Hepatocyte (in vitro differentiated cells): ENCODE measurements at regions not wholly inside any gene's neighbourhood (a gene's known extent, or its start where the extent isn't known, plus 50 kb on each side); places are given as distances from the start of the nearest gene placed in this dataset.

Source experiments
- DNase-seq: peaks from one replicate; pipeline ENCODE4 v3.0.0-alpha.2; 2016; ENCODE audit warnings: low spot score
- H2AFZ ChIP-seq: fragments of 200-600 bp; sonication (generic); 2 replicates; pipeline ENCODE4 v1.6.0; 2016; ENCODE audit warnings: antibody characterized with exemption, mild to moderate bottlenecking
- H3K27ac ChIP-seq: fragments of 200-600 bp; sonication (generic); 2 replicates; pipeline ENCODE4 v1.5.1; 2016; ENCODE audit warnings: mild to moderate bottlenecking
- H3K27me3 ChIP-seq: fragments of 200-600 bp; sonication (generic); 2 replicates; pipeline ENCODE4 v1.6.1; 2016
- H3K36me3 ChIP-seq: fragments of 200-600 bp; sonication (generic); replicated peaks from 2 replicates; pipeline ENCODE4 v1.5.1; 2016; ENCODE audit warnings: low read depth; ENCODE audit not compliant: insufficient read depth
- H3K4me1 ChIP-seq: fragments of 200-600 bp; sonication (generic); 2 replicates; pipeline ENCODE4 v1.5.1; 2016; ENCODE audit warnings: mild to moderate bottlenecking, moderate library complexity; ENCODE audit not compliant: insufficient read depth
- H3K4me2 ChIP-seq: fragments of 200-600 bp; sonication (generic); 2 replicates; pipeline ENCODE4 v1.6.0; 2016
- H3K4me3 ChIP-seq: fragments of 200-600 bp; sonication (generic); 2 replicates; pipeline ENCODE4 v1.5.1; 2016; ENCODE audit warnings: mild to moderate bottlenecking
- H3K79me2 ChIP-seq: fragments of 200-600 bp; sonication (generic); 2 replicates; pipeline ENCODE4 v1.6.0; 2017; ENCODE audit warnings: mild to moderate bottlenecking
- H3K9me2 ChIP-seq: fragments of 200-600 bp; sonication (generic); replicated peaks from 2 replicates; pipeline ENCODE4 v1.6.0; 2017; ENCODE audit warnings: mild to moderate bottlenecking; ENCODE audit not compliant: insufficient read depth
- H3K9me3 ChIP-seq: fragments of 200-600 bp; sonication (generic); 2 replicates; pipeline ENCODE4 v1.5.1; 2016; ENCODE audit warnings: low read depth, mild to moderate bottlenecking
- H4K20me1 ChIP-seq: fragments of 200-600 bp; sonication (generic); 2 replicates; pipeline ENCODE4 v1.6.0; 2016; ENCODE audit warnings: mild to moderate bottlenecking; ENCODE audit not compliant: insufficient read depth, poor library complexity, severe bottlenecking
- EZH2 ChIP-seq: fragments of 200-600 bp; sonication (generic); IDR thresholded peaks from 2 replicates; pipeline ENCODE4 v1.6.1; 2016; ENCODE audit warnings: antibody characterized with exemption, mild to moderate bottlenecking, borderline replicate concordance
- EZH2phosphoT487 ChIP-seq: fragments of 200-600 bp; sonication (generic); IDR thresholded peaks from one replicate; pipeline ENCODE4 v1.6.1; 2018; ENCODE audit warnings: antibody characterized with exemption, mild to moderate bottlenecking, low read depth, moderate library complexity; ENCODE audit not compliant: unreplicated experiment, severe bottlenecking
- WGBS: methylation state at CpG from one replicate; pipeline ENCODE4 v1.1.6; 2016; ENCODE audit warnings: low lambda C conversion rate; ENCODE audit errors: missing lambda C conversion rate; 5-methylcytosine and 5-hydroxymethylcytosine counted together
- TF ChIP-seq, protein P1 (sequence below): fragments of 200-600 bp; sonication (generic); IDR thresholded peaks from 2 replicates; pipeline ENCODE4 v1.5.1; 2016; ENCODE audit warnings: antibody characterized with exemption, mild to moderate bottlenecking; ENCODE audit not compliant: poor library complexity

DNA sequence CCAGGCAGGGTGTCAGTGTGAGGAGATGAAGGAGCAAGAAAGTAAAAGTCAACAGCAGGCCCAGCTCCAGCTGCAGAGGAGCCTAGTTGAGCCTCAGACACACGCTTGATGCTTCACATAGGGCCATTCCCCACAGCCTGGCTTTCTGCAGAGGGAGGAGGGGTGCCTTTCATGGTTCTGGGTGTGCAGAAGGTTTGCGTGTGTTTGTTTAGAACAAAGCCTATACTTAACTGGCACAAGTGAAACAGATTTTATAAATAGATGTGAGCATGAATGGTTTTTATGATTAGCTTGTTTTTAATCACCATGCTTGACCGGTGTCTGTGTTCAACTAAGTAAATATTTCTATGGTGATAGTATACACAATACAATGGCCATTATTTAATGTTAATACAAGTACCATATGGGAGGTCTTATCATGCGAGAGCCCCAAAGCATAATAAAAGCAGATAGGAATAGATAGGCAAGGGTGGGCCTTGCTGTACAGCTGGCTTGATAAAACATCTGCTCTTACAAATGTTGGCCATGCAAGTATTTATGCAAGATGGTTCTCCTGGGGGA lies 290.2 kb downstream of the ETS1 start:
- H3K27me3 ChIP-seq: no peaks in the 10 kb centered on the region
- H3K4me1 ChIP-seq: peaks cover 36% of the 10 kb centered on the region
- no peak for DNase-seq
- H3K4me2 ChIP-seq: no peak overlapping the region
- no peaks in the 10 kb centered on the region for H3K9me3 ChIP-seq
- 44% methylated on average over 4 of the region's 4 CpGs for WGBS
- H3K9me2 ChIP-seq: no peaks in the 10 kb centered on the region
- H3K79me2 ChIP-seq: no peaks in the 10 kb centered on the region
- H2AFZ ChIP-seq: no peak overlapping the region
- peak overlapping the region; percentile 52 for H3K27ac ChIP-seq
- H3K36me3 ChIP-seq: no peaks in the 10 kb centered on the region
- H4K20me1 ChIP-seq: no peaks in the 10 kb centered on the region
- no peak for TF ChIP-seq EZH2phosphoT487
- no peak for TF ChIP-seq EZH2
- TF ChIP-seq, protein P1, sequence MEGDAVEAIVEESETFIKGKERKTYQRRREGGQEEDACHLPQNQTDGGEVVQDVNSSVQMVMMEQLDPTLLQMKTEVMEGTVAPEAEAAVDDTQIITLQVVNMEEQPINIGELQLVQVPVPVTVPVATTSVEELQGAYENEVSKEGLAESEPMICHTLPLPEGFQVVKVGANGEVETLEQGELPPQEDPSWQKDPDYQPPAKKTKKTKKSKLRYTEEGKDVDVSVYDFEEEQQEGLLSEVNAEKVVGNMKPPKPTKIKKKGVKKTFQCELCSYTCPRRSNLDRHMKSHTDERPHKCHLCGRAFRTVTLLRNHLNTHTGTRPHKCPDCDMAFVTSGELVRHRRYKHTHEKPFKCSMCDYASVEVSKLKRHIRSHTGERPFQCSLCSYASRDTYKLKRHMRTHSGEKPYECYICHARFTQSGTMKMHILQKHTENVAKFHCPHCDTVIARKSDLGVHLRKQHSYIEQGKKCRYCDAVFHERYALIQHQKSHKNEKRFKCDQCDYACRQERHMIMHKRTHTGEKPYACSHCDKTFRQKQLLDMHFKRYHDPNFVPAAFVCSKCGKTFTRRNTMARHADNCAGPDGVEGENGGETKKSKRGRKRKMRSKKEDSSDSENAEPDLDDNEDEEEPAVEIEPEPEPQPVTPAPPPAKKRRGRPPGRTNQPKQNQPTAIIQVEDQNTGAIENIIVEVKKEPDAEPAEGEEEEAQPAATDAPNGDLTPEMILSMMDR: no peak
- no peak overlapping the region for H3K4me3 ChIP-seq

DNA sequence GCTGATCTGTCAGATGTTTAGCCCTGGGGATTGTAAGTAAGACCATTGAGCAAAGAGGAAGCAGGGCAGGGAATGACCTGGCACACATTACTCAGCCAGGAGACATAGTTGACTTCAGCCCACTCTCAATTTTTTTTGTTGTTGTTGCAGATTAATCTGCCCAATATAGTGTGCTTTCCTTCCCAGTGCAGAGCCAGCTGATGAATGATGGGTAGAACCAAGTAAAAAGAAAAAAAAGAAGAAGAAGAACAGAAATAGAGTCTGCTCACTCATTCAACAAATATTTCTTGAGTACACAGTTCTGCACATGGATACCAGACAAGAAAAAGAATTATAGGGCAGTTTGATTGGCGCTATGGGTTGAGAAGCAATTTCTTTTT lies 292.7 kb downstream of the ETS1 start:
- Histone ChIP-seq H3K27me3 (no peaks in the 10 kb centered on the region), H3K27ac (no peak overlapping the region), H3K9me2 (no peaks in the 10 kb centered on the region), H3K4me3 (no peak overlapping the region), H3K9me3 (no peaks in the 10 kb centered on the region), H3K4me1 (peaks cover 43% of the 10 kb centered on the region), H3K36me3 (no peaks in the 10 kb centered on the region), H4K20me1 (no peaks in the 10 kb centered on the region), H3K4me2 (no peak overlapping the region), H2AFZ (no peak overlapping the region), H3K79me2 (no peaks in the 10 kb centered on the region)
- TF ChIP-seq, protein P1: no peak
- TF ChIP-seq EZH2phosphoT487: no peak
- TF ChIP-seq EZH2: no peak
- DNase-seq: no peak
- WGBS: 96% methylated on average over 1 of the region's 1 CpG

DNA sequence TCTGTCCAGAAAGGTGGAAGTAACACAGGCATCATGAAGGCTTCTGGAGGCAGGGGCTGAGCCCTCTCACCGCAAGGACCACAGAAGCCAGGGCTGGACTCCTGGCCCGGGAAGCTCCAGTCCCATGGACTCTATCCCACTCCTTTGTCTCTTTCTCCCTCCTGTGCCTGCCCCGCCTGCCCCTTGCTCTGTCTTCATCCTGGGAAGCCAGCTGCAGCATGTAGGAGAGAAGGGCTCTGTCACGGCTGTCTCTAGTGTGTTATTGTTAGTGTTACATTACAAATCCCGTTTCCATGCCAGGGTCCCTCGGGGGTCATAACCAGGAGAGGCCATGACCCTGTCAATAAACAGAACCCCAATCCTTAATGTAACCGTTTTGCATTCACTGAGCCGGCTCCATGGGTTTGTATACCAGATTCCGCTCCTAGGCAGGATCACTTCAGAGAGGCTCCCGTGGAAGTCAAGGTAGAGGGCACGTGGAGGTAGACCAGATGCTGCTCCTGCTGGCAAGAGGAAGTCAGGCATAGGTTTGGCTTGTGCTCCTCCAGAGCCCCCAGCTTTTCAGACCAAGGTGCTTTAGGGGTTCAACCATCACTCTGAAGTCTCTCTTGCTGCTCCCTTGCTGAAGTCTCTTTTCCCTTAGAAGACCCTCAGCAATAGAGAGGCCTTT lies 293.2 kb downstream of the ETS1 start:
- no peaks in the 10 kb centered on the region for H3K27me3 ChIP-seq
- H3K9me2 ChIP-seq: no peaks in the 10 kb centered on the region
- no peak overlapping the region for H3K4me3 ChIP-seq
- no peak overlapping the region for H3K4me2 ChIP-seq
- H3K9me3 ChIP-seq: no peaks in the 10 kb centered on the region
- H3K27ac ChIP-seq: no peak overlapping the region
- H2AFZ ChIP-seq: no peak overlapping the region
- WGBS: 81% methylated on average over 11 of the region's 11 CpGs
- no peak for DNase-seq
- H3K4me1 ChIP-seq: peaks cover 40% of the 10 kb centered on the region
- H3K79me2 ChIP-seq: no peaks in the 10 kb centered on the region
- no peaks in the 10 kb centered on the region for H4K20me1 ChIP-seq
- TF ChIP-seq, protein P1: no peak
- TF ChIP-seq EZH2phosphoT487: no peak
- TF ChIP-seq EZH2: no peak
- no peaks in the 10 kb centered on the region for H3K36me3 ChIP-seq
